Tibial nerve (tissue), 4 donors: ENCODE measurements at regions not wholly inside any gene's neighbourhood (a gene's known extent, or its start where the extent isn't known, plus 50 kb on each side); places are given as distances from the start of the nearest gene placed in this dataset.

Experiments used
- DNase-seq, 2 donors: peaks; one replicate each; pipeline ENCODE4 v3.0.0-alpha.2; 2019; ENCODE audit warnings: low spot score in 2 of 2
- H3K27ac ChIP-seq, 4 donors: fragments of 200-600 bp; sonication (generic) in 3 of 4; one replicate each; pipeline ENCODE4 v1.5.1; 2017 to 2019; ENCODE audit warnings: mild to moderate bottlenecking in 1 of 4
- H3K27me3 ChIP-seq, 2 donors: fragments of 200-600 bp; sonication (generic) in 1 of 2; one replicate each; pipeline versions ENCODE4 v1.5.1 to v1.6.0; 2017 to 2019
- H3K36me3 ChIP-seq, 3 donors: fragments of 200-600 bp; sonication (generic); one replicate each; pipeline ENCODE4 v1.5.1; 2018 to 2019
- H3K4me1 ChIP-seq, 4 donors: fragments of 200-600 bp; sonication (generic) in 3 of 4; one replicate each; pipeline ENCODE4 v1.5.1; 2017 to 2019
- H3K4me3 ChIP-seq, 4 donors: fragments of 200-600 bp; sonication (generic) in 3 of 4; one replicate each; pipeline ENCODE4 v1.5.1; 2017 to 2019; ENCODE audit warnings: mild to moderate bottlenecking in 1 of 4, moderate library complexity in 1 of 4
- H3K9me3 ChIP-seq, 4 donors: fragments of 200-600 bp; sonication (generic) in 3 of 4; one replicate each; pipeline ENCODE4 v1.5.1; 2017 to 2019
- CTCF ChIP-seq, 5 experiments: fragments of 200-600 bp in 3 of 5; fragments of 450-650 bp in 2 of 5; sonication (generic) in 3 of 5; IDR thresholded peaks; one replicate each; pipeline ENCODE4 v1.5.1; 2016 to 2019; ENCODE audit warnings: antibody characterized with exemption in 5 of 5, mild to moderate bottlenecking in 3 of 5, moderate library complexity in 2 of 5
- EP300 ChIP-seq, 2 donors: sonication (generic); formaldehyde crosslinking; IDR thresholded peaks; one replicate each; pipeline ENCODE4 v1.6.1; 2017; ENCODE audit warnings: antibody characterized with exemption in 2 of 2, mild to moderate bottlenecking in 1 of 2
- POLR2A ChIP-seq, 2 donors: fragments of 450-650 bp; IDR thresholded peaks; one replicate each; pipeline ENCODE4 v1.6.1; 2017; ENCODE audit warnings: antibody characterized with exemption in 2 of 2, mild to moderate bottlenecking in 2 of 2, moderate library complexity in 2 of 2
- WGBS, 2 donors: methylation state at CpG; one replicate each; pipeline ENCODE4 v1.1.5; 2018; 5-methylcytosine and 5-hydroxymethylcytosine counted together

- no peaks in the 10 kb centered on the region for H3K27me3 ChIP-seq
- H3K4me3 ChIP-seq, result no peak overlapping the region
- H3K36me3 ChIP-seq, result no peaks in the 10 kb centered on the region
- no peak for DNase-seq
- TF ChIP-seq POLR2A (IDR thresholded peaks at IDR 0.05) (no peak), CTCF (IDR thresholded peaks at IDR 0.05) (no peak), EP300 (IDR thresholded peaks at IDR 0.05) (no peak)
- H3K9me3 ChIP-seq, result no peaks in the 10 kb centered on the region
- peaks cover 0 to 5% (median 0%) of the 10 kb centered on the region in 4 donors for H3K4me1 ChIP-seq
- H3K27ac ChIP-seq, result no peak overlapping the region
Measured at GRCh38 chr21:28442624-28443023, 550.1 kb downstream of the LTN1 start.

- Histone ChIP-seq H3K27ac (no peak overlapping the region), H3K36me3 (no peaks in the 10 kb centered on the region), H3K4me1 (peaks cover 0 to 5% (median 0%) of the 10 kb centered on the region in 4 donors), H3K9me3 (no peaks in the 10 kb centered on the region), H3K27me3 (no peaks in the 10 kb centered on the region), H3K4me3 (no peak overlapping the region)
- DNase-seq, result no peak
- WGBS, 2 donors, result 81 to 86% methylated on average over 4 of the region's 4 CpGs
- TF ChIP-seq EP300 (IDR thresholded peaks at IDR 0.05), result no peak
- TF ChIP-seq CTCF (IDR thresholded peaks at IDR 0.05), result no peak
- no peak for TF ChIP-seq POLR2A (IDR thresholded peaks at IDR 0.05)
Measured at GRCh38 chr21:28442085-28442484, 550.6 kb downstream of the LTN1 start.

GRCh38 chr21:28439788-28440187, 552.9 kb downstream of the LTN1 start:
- WGBS, 2 donors, result 55 to 60% methylated on average over 3 of the region's 3 CpGs
- Histone ChIP-seq H3K36me3 (no peaks in the 10 kb centered on the region), H3K4me1 (peaks cover 0 to 5% (median 0%) of the 10 kb centered on the region in 4 donors), H3K9me3 (no peaks in the 10 kb centered on the region), H3K4me3 (no peak overlapping the region), H3K27me3 (no peaks in the 10 kb centered on the region), H3K27ac (no peak overlapping the region)
- DNase-seq, result no peak
- TF ChIP-seq CTCF (IDR thresholded peaks at IDR 0.05) (no peak), EP300 (IDR thresholded peaks at IDR 0.05) (peak in 1 of 2 donors; percentile 65), POLR2A (IDR thresholded peaks at IDR 0.05) (no peak)

- Histone ChIP-seq H3K36me3 (no peaks in the 10 kb centered on the region), H3K27ac (no peak overlapping the region), H3K4me1 (peaks cover 0 to 5% (median 0%) of the 10 kb centered on the region in 4 donors), H3K27me3 (no peaks in the 10 kb centered on the region), H3K4me3 (no peak overlapping the region), H3K9me3 (no peaks in the 10 kb centered on the region)
- TF ChIP-seq POLR2A (IDR thresholded peaks at IDR 0.05) (no peak), CTCF (IDR thresholded peaks at IDR 0.05) (no peak), EP300 (IDR thresholded peaks at IDR 0.05) (no peak)
- DNase-seq, result no peak
- WGBS, 2 donors, result 45 to 48% methylated on average over 4 of the region's 4 CpGs
Measured at GRCh38 chr21:28439251-28439650, 553.4 kb downstream of the LTN1 start.

GRCh38 chr21:28437061-28437460, 555.6 kb downstream of the LTN1 start:
- WGBS, 2 donors, result 67 to 68% methylated on average over 2 of the region's 2 CpGs
- H3K27me3 ChIP-seq, result no peaks in the 10 kb centered on the region
- no peak overlapping the region for H3K27ac ChIP-seq
- no peak overlapping the region for H3K4me3 ChIP-seq
- TF ChIP-seq CTCF (IDR thresholded peaks at IDR 0.05) (no peak), POLR2A (IDR thresholded peaks at IDR 0.05) (no peak), EP300 (IDR thresholded peaks at IDR 0.05) (no peak)
- H3K4me1 ChIP-seq, result peaks cover 0 to 5% (median 0%) of the 10 kb centered on the region in 4 donors
- DNase-seq, result no peak
- no peaks in the 10 kb centered on the region for H3K9me3 ChIP-seq
- no peaks in the 10 kb centered on the region for H3K36me3 ChIP-seq
